GM12891 (cell line): ENCODE measurements at regions not wholly inside any gene's neighbourhood (a gene's known extent, or its start where the extent isn't known, plus 50 kb on each side); places are given as distances from the start of the nearest gene placed in this dataset.

ENCODE experiments used
- POU2F2 ChIP-seq: IDR thresholded peaks from 2 replicates; pipeline ENCODE4 v1.6.1; 2011; ENCODE audit warnings: low read depth, mild to moderate bottlenecking, control low read depth, low read length, moderate library complexity
- TAF1 ChIP-seq: IDR thresholded peaks from 2 replicates; pipeline ENCODE4 v1.6.1; 2011; ENCODE audit warnings: low read depth, low read length, control low read depth

- TF ChIP-seq POU2F2 (no peak), TAF1 (no peak)
Measured at GRCh38 chr1:95584315-95584714, 350.3 kb downstream of the RWDD3 start.
